ENCODE measurements at regions not wholly inside any gene's neighbourhood (a gene's known extent, or its start where the extent isn't known, plus 50 kb on each side); places are given as distances from the start of the nearest gene placed in this dataset.

GRCh38 chr11:95589893-95590612 is 199.5 kb downstream of the FAM76B start:
- TF ChIP-seq CTCF (conservative IDR thresholded peaks at IDR 0.05; ENCODE audit: low read depth, low read length), result no peak
- TF ChIP-seq EZH2 (IDR thresholded peaks at IDR 0.05; ENCODE audit: borderline replicate concordance, low read depth, low read length, poor library complexity, severe bottlenecking), result no peak

Measured in A673 (cell line).